HT1080 (cell line): ENCODE measurements at regions not wholly inside any gene's neighbourhood (a gene's known extent, or its start where the extent isn't known, plus 50 kb on each side); places are given as distances from the start of the nearest gene placed in this dataset.
A peak's percentile ranks its signal among the peaks of the same experiment; 100 is the strongest.

ENCODE experiments used
- DNase-seq: peaks from one replicate; pipeline ENCODE4 v3.0.0-alpha.2; 2015; ENCODE audit warnings: low read depth

GRCh38 chr22:26995235-26995634 is 337.8 kb downstream of the MIAT start:
- no peak for DNase-seq

DNA sequence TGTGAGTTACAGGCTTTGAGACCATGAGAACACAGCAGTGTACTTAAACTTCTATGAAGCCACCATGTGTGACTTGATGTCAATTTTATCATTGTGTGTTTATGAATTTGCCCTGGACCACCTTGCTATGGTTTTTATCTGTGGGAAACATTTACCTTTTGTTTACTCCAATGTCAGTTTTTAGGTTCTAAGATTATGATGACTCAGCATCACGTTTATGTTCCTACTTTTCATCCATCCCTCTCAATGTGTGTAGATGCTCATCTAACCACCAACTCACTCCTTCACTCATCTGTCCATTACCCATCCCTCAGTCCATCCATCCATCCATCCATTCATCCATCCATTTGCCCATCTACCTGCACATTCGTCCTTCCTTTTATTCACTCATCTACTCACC is 338.8 kb downstream of the MIAT start:
- DNase-seq = no peak

GRCh38 chr22:26998129-26998528 is 340.7 kb downstream of the MIAT start:
- no peak for DNase-seq

GRCh38 chr22:26998716-26999115 is 341.3 kb downstream of the MIAT start:
- DNase-seq = no peak

DNA sequence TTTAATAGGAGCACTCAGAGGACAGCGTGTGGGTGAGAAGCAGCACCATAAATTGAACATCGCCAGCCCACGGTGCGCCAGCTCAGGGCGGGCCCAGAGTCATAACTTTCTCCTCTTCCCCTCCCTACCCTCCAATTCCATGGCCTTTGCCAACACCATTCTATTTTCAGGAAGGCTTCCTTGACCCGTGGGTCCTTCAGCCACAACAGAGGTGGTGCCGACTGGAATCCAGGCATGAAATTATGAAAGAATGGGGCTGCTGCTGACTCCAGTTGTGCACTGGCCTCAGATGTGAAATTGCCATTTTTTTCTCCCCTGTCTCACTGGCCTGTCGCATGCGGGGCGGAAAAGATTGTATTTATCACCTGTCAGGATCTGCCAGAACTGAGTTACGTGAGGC is 345.9 kb downstream of the MIAT start:
- no peak for DNase-seq

DNA sequence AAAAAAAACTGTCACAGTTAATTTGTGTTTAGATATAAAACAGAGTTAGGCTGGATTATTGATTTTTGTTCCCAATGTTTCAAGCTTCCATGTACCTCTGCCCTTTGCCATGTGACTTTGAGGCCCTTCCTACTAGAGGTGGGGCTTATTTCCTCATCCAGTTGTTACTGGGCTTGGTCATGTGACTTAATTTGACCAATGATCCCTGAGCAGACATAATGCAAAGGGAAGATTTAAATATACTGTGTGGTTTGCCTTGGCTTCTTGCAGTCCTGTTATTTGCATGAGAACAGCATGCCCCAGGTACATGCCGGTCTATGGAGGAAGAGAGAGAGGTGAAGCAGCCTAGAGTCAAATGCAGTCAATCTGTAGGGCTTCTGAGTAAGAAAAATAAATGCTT is 347.0 kb downstream of the MIAT start:
- DNase-seq = no peak

GRCh38 chr22:27008454-27008853 is 351.1 kb downstream of the MIAT start:
- DNase-seq = no peak

DNA sequence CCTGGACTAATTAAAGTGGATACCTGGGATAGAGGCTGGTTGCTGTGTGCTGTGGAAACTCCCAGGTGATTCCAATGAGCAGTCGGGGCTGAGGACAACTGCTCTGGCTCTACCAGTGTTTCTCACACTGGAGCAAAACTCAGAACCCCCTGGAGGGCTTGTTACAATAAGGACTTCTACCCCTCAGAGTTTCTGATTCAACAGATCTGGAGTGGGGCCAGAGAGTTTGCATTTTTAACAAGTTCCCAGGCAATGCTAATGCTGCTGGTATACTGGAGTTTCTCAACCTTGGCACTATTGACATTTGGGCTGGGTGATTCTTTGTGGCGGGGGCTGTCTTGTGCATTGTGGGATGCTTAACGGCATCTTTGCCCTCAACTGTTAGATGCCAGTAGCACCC is 353.7 kb downstream of the MIAT start:
- DNase-seq = no peak

DNA sequence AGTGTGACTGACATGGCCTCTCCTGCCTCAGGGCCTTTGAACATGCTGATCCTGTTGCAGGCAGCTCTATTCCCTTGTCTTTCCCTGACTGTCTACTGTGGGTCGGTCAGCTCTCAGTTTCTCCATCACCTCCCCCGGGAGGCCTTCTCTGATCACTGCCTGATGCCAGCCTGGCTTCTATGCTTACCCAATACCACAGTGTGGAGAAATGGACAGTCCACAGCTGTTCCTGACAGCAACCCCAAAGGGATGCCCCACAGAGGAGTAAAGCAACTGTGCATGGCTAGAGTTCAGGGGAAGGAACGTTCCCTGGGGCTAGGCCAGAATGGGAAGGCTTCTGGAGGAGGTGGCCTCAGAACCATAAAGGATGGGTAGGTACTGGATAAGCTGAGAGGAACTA is 354.3 kb downstream of the MIAT start:
- DNase-seq = no peak

DNA sequence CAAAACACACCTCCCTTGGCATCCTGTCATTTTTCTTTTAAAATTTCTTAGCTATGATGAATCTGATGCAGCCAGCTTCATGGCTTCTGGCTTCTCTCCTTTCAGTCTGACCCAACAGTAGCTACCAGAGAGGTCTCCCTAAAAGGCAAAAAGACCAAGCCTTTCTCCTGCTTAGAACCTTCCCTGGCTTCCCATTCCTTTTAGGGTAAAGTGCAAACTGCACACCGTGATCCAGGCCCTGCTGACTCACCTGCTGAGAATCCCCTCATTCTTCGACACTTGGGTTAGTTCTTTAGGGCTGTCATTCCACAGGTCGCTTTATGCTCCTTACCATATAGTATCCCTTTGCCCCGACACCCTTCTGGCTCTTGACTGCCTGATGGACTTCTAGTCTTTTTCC is 362.4 kb downstream of the MIAT start:
- DNase-seq = no peak

DNA sequence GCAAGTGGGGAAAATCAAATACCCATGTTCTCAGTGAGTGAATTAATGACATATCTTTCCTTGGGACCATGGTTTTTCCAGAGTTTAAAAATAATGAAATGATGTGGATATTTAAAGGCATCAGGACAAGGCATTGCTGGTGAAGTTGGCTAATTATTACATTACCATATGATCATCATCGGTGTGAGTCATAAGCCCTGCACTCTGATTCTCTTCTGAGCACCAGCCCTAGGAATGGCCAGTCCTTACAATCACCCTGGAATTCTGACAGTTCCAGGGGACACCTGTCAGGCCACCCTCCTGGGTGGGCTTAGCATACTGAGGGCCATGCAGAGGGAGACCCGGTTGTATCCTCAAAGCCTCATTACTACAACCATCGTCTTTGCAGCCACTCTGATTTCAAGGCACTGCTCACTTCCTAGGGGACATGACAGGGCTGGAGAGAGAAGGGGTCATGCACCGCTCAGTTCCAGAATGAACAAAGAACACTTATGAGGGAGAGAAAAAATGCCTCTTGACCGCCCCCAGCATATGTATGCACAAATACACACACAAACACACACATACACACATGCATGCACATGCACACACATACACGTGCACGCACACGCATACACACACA is 365.0 kb downstream of the MIAT start:
- DNase-seq = no peak

- DNase-seq = no peak
These were observed 365.5 kb downstream of the MIAT start for GRCh38 chr22:27022896-27023361.

DNA sequence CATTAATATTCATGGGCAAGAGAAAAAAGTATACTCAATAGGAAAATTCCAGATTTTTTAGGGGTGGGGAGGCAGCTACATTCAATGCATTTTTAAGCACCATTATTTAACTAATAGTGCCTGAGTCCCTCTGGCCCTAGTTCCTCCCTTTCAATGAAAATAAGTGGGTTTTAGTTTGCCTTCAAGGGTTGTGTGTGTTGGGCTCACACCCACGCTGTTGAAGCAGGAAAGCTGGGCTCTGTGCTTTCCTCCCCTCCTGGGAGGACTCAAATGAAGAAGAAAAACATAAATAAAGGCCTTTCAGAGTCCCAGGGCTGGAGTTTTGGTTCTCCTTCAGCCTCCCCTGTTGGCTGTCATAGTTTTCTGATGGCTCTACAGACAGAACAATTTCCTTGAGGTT is 366.2 kb downstream of the MIAT start:
- no peak for DNase-seq

DNA sequence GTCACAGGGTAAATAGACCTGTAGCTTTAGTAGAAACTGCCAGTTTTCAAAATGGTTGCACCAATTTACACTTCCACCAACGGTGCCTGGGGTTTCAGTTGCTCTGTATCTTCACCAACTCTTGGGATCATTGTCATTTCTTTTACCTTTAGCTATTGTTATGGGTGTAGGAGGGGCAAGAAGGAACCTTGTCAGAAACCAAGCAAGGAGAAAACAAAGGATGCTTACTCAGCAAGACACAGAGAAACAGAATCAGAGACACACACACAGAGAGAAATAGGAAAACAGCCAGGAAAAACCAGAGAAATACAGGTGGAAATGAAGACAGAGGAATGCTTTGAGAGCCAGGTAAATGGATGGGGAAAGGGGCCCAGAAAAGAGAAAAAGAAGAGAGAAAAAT is 367.6 kb downstream of the MIAT start:
- no peak for DNase-seq

DNA sequence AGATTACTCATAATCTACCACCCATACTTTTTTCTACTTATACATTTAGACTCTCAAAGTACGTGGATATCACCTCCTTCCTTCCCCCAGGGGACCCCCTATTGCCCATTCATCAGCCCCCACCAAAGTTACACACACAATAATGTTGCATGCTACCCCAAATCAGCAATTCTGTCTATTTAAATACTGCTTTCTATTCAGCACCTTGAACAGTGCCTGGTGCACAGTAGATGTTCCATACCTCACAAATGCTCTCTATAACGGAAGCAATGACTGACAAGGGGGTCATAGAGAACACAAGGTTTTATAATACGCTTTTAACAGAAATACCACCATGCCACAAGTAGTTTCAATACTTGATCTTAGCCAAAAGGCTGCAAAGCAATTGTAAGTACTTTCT is 370.7 kb downstream of the MIAT start:
- no peak for DNase-seq

- DNase-seq = no peak
These were observed 372.3 kb downstream of the MIAT start for GRCh38 chr22:27029584-27030130.

DNA sequence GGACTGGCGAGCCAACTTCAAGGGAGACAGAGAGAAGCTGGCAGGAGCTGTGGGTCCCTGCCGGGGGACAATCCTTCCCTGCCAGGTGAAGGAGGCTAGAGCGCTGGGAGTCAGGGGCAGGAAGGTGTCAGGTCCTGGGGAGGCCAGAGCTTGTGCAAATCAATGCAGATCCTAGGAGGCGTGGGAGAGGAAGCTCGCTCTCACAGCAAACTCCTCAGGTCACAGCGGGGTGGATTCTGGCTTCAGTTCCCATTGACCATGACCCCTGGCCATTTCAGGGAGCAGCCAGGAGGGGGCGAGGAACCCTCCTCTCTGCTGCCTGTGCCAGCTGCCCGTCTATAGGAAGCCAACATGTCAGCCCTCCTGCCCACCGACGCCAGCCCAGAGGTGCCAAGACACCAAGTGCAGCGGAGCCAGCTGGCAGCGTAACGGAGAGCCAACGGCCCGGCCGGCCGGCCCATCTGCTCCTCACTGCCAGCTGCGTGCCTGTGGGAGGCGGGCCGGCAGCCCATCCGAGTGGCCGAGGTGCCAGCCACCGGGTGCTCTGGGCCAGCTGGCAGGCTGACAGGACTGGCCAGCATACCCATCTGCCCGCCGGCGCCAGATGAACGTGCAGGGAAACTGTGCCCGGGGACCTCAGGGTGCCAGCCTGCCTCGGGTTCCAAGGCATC is 374.8 kb downstream of the MIAT start:
- no peak for DNase-seq

DNA sequence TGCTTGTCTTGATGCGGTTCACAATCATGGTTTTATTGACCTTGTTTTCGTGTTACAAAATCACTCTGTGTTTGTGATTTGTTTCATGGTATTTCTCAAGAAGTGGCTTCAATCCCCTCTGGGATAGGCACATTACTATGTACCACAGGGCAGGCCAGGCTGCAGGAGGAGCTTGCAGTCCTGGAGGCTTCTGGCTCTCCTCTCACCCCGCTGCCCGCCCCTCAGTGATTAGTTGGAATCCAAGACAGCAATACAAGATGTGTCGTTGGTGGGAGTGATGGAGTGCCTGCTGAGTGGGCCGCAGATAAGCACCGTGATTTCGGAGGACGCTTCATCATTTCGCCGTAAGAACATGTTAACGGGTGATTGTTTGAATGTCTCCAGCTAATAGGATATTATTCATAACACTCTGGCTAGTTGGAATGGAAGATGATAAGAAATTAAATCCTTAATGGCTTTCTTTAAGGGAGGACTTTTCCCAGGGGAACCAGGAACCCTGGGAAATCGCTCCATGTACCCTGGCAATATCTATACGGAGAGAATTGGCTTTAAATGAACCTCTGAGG is 384.4 kb downstream of the MIAT start:
- DNase-seq = no peak

DNA sequence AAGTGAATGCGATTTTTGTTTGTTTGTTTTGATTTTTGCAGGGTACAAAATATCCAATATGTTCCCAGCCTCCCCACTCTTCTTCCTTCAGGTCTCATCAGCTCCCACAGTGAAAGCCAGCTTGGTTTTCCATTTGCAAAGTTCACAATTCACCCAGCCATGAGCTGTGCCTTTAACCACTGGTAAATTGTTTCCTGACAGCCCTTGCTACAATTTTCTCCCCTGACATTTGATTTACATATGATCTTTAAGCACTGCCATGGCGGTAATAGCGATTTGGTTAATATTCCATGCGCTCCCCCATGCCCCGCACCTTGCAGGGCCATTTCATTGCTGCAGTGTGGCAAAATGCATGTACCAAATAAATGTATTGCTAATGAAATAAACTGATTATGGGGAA is 385.9 kb downstream of the MIAT start:
- DNase-seq = no peak

DNA sequence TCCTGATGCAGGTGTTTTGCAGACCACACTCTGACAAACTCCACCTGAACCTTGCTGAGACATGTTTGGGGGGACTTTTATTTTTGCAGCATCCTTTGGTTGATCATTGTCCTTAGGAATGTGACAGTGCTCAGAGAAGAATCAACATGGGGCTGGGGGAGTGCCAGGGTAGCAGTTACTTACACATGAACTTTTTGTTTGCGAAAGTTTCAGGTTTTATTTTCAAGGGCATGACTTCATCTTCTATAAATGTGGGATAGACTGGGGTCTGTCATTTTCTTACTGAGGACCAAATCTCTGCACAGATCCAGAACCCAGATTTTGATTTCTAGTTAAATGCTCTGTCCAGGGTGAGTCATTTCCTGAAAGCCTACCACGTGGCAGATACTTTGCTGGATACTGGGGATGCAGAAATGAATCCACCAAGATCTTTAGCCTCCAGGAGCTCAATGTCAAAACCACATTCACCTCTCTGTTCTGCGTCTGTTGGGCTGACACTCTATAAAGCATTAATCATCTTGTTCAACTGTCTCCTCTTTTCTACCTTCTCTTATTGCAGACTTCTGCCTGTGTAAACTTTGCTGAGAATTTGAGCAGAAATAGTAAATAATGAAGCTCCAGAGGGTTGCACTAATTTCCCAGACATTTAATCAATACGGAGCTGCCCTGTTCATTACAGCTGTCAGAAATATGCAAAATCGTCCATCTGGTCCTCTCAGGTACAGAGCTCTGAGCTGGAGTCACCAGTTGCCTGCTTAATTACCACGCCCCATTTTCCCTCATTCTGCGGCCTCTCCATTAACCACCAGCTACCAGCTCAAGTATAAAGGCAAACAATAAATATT is 387.9 kb downstream of the MIAT start:
- DNase-seq = peak; percentile 77

DNA sequence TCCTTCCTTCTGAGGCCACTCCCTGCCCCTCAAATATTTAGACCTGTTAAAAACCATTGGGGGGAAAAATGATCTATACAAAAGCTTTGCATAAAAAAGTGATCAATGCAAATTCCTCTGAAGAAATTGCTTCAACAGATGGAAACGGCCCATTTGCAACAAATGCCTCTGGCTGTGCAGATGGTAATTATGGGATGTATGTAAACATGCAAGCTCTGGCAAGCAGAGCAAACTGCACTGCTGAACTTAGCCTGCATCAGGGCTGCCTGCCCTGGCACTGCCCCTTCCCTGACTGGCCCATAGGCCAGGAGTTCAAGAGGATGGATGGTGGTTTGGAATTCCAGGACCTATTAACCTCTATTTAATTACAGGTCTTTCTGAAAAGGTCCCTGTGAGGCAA is 388.7 kb downstream of the MIAT start:
- no peak for DNase-seq

DNA sequence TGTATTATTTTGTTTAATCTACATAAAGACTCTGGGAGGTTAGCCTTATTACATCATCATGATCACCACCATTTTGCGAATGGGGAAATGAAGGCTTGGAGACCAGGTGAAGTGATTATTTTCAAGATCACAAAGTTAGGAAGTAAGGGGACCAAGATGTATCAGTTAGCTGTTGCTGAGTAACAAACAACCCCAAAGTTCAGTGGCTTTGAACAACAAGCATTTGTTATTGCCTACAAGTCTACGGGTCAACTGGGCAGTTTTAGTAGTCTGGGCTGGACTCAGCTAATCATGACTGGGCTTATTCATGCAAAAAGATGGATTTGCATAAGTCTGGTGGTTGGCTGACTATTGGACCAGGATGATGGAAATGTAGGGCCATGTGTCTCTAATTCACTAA is 389.2 kb downstream of the MIAT start:
- DNase-seq = no peak
